Neural progenitor cell (in vitro differentiated cells): ENCODE measurements at regions not wholly inside any gene's neighbourhood (a gene's known extent, or its start where the extent isn't known, plus 50 kb on each side); places are given as distances from the start of the nearest gene placed in this dataset.

Source experiments
- DNase-seq: peaks from one replicate; pipeline ENCODE4 v3.0.0-alpha.2; 2016; ENCODE audit warnings: low spot score
- H2AFZ ChIP-seq: fragments of 200-600 bp; sonication (generic); replicated peaks from 2 replicates; pipeline ENCODE4 v1.6.1; 2016; ENCODE audit warnings: antibody characterized with exemption
- H3F3A ChIP-seq: fragments of 200-600 bp; sonication (generic); 2 replicates; pipeline ENCODE4 v1.6.1; 2016; ENCODE audit warnings: antibody characterized with exemption, low read depth
- H3K27ac ChIP-seq: fragments of 200-600 bp; sonication (generic); 2 replicates; pipeline ENCODE4 v1.5.1; 2016; ENCODE audit warnings: mild to moderate bottlenecking
- H3K27me3 ChIP-seq: fragments of 200-600 bp; sonication (generic); 2 replicates; pipeline ENCODE4 v1.6.1; 2016; ENCODE audit warnings: mild to moderate bottlenecking, moderate library complexity
- H3K36me3 ChIP-seq: fragments of 200-600 bp; sonication (generic); 2 replicates; pipeline ENCODE4 v1.5.1; 2016
- H3K4me1 ChIP-seq: fragments of 200-600 bp; sonication (generic); 2 replicates; pipeline ENCODE4 v1.6.1; 2016; ENCODE audit warnings: mixed run types
- H3K4me2 ChIP-seq: fragments of 200-600 bp; sonication (generic); 2 replicates; pipeline ENCODE4 v1.6.1; 2016
- H3K4me3 ChIP-seq: fragments of 200-600 bp; sonication (generic); 2 replicates; pipeline ENCODE4 v1.5.1; 2016
- H3K79me2 ChIP-seq: fragments of 200-600 bp; sonication (generic); 2 replicates; pipeline ENCODE4 v1.6.1; 2016; ENCODE audit warnings: low read depth
- H3K9ac ChIP-seq: fragments of 200-600 bp; sonication (generic); 2 replicates; pipeline ENCODE4 v1.6.1; 2016
- H3K9me3 ChIP-seq: fragments of 200-600 bp; sonication (generic); 2 replicates; pipeline ENCODE4 v1.5.1; 2016; ENCODE audit warnings: low read depth
- H4K20me1 ChIP-seq: fragments of 200-600 bp; sonication (generic); 2 replicates; pipeline ENCODE4 v1.6.1; 2016; ENCODE audit warnings: low read depth
- H3K27ac Mint-ChIP-seq: 3 replicates; pipeline ENCODE4 v1.8.0; 2021; ENCODE audit warnings: mixed read lengths
- H3K27me3 Mint-ChIP-seq: 2 replicates; pipeline ENCODE4 v1.8.0; 2022; ENCODE audit warnings: low read depth, mild to moderate bottlenecking, inconsistent platforms, moderate library complexity, mixed read lengths; ENCODE audit not compliant: insufficient read depth
- H3K36me3 Mint-ChIP-seq: 3 replicates; pipeline ENCODE4 v1.8.0; 2021; ENCODE audit warnings: mixed read lengths
- H3K4me1 Mint-ChIP-seq: 3 replicates; pipeline ENCODE4 v1.8.0; 2021; ENCODE audit warnings: mixed read lengths
- H3K4me3 Mint-ChIP-seq: 3 replicates; pipeline ENCODE4 v1.8.0; 2021; ENCODE audit warnings: mild to moderate bottlenecking, moderate library complexity, mixed read lengths
- H3K9me3 Mint-ChIP-seq: 3 replicates; pipeline ENCODE4 v1.8.0; 2020; ENCODE audit warnings: mixed read lengths
- CTCF ChIP-seq: fragments of 200-600 bp; sonication (generic); IDR thresholded peaks from 2 replicates; pipeline ENCODE4 v1.5.1; 2017; ENCODE audit warnings: antibody characterized with exemption, mild to moderate bottlenecking
- EZH2 ChIP-seq: fragments of 200-600 bp; sonication (generic); IDR thresholded peaks from 2 replicates; pipeline ENCODE4 v1.6.1; 2017; ENCODE audit warnings: antibody characterized with exemption, mild to moderate bottlenecking, moderate library complexity
- EZH2phosphoT487 ChIP-seq: fragments of 200-600 bp; sonication (generic); IDR thresholded peaks from 2 replicates; pipeline ENCODE4 v1.6.1; 2017; ENCODE audit warnings: antibody characterized with exemption

DNA sequence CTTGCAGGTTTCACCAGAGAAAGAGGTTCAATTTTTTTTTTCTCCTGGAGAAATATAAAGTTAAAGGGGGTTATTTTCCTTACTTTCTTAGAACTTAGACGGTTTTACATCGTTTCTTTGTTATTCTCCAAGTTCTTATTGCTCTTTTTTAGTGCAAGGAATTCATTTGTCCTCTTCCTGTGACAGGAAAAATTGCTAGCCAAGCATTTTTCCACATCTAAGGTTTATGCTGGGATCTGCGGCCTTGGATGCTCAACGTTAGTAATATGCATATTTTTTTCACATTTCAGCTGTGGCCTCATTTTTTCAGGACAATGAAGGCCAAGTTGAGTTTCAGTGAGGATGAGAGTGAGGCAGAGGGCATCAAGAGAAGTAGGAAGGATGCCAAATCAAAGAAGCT lies 948.9 kb downstream of the PCDH19 start:
- no peak overlapping the region for H3K9ac ChIP-seq
- no peak overlapping the region for H3K27ac Mint-ChIP-seq
- no peaks in the 10 kb centered on the region for H3K79me2 ChIP-seq
- no peak overlapping the region for H3K4me3 ChIP-seq
- no peaks in the 10 kb centered on the region for H3K4me1 ChIP-seq
- no peaks in the 10 kb centered on the region for H3F3A ChIP-seq
- no peak overlapping the region for H2AFZ ChIP-seq
- H3K4me2 ChIP-seq, result no peak overlapping the region
- H3K27ac ChIP-seq, result no peak overlapping the region
- no peak overlapping the region for H3K4me3 Mint-ChIP-seq
- H3K27me3 Mint-ChIP-seq, result no peaks in the 10 kb centered on the region
- no peak for DNase-seq
- no peaks in the 10 kb centered on the region for H3K9me3 Mint-ChIP-seq
- H3K4me1 Mint-ChIP-seq, result peaks cover 6% of the 10 kb centered on the region
- H3K27me3 ChIP-seq, result no peaks in the 10 kb centered on the region
- H3K9me3 ChIP-seq, result no peaks in the 10 kb centered on the region
- no peaks in the 10 kb centered on the region for H3K36me3 ChIP-seq
- TF ChIP-seq EZH2phosphoT487 (no peak), CTCF (no peak), EZH2 (no peak)
- H3K36me3 Mint-ChIP-seq, result no peaks in the 10 kb centered on the region
- H4K20me1 ChIP-seq, result no peaks in the 10 kb centered on the region

- no peak overlapping the region for H3K9ac ChIP-seq
- peaks cover 6% of the 10 kb centered on the region for H3K4me1 Mint-ChIP-seq
- no peak overlapping the region for H3K4me3 Mint-ChIP-seq
- H3K4me2 ChIP-seq, result no peak overlapping the region
- H3K9me3 ChIP-seq, result no peaks in the 10 kb centered on the region
- no peaks in the 10 kb centered on the region for H3K36me3 Mint-ChIP-seq
- no peaks in the 10 kb centered on the region for H3K9me3 Mint-ChIP-seq
- H3K4me3 ChIP-seq, result no peak overlapping the region
- H3K79me2 ChIP-seq, result no peaks in the 10 kb centered on the region
- no peak overlapping the region for H3K27ac Mint-ChIP-seq
- DNase-seq, result no peak
- no peak overlapping the region for H3K27ac ChIP-seq
- H3F3A ChIP-seq, result no peaks in the 10 kb centered on the region
- H3K4me1 ChIP-seq, result no peaks in the 10 kb centered on the region
- H2AFZ ChIP-seq, result no peak overlapping the region
- no peaks in the 10 kb centered on the region for H3K27me3 ChIP-seq
- TF ChIP-seq EZH2, result no peak
- TF ChIP-seq CTCF, result no peak
- no peak for TF ChIP-seq EZH2phosphoT487
- H3K27me3 Mint-ChIP-seq, result no peaks in the 10 kb centered on the region
- H4K20me1 ChIP-seq, result no peaks in the 10 kb centered on the region
- H3K36me3 ChIP-seq, result no peaks in the 10 kb centered on the region
Measured at GRCh38 chrX:99445336-99445735, 964.7 kb downstream of the PCDH19 start.

- Mint-ChIP-seq H3K27me3 (no peaks in the 10 kb centered on the region), H3K4me3 (no peak overlapping the region), H3K9me3 (peaks cover 8% of the 10 kb centered on the region), H3K36me3 (no peaks in the 10 kb centered on the region), H3K27ac (no peak overlapping the region), H3K4me1 (no peaks in the 10 kb centered on the region)
- Histone ChIP-seq H3K4me1 (no peaks in the 10 kb centered on the region), H3K36me3 (no peaks in the 10 kb centered on the region), H3F3A (no peaks in the 10 kb centered on the region), H3K4me2 (no peak overlapping the region), H3K9ac (no peak overlapping the region), H4K20me1 (no peaks in the 10 kb centered on the region), H3K4me3 (no peak overlapping the region), H3K27ac (no peak overlapping the region), H2AFZ (no peak overlapping the region), H3K79me2 (no peaks in the 10 kb centered on the region), H3K9me3 (no peaks in the 10 kb centered on the region), H3K27me3 (no peaks in the 10 kb centered on the region)
- DNase-seq, result no peak
- TF ChIP-seq EZH2phosphoT487, result no peak
- TF ChIP-seq CTCF, result no peak
- TF ChIP-seq EZH2, result no peak
Measured at GRCh38 chrX:99421796-99422195, 988.3 kb downstream of the PCDH19 start.

DNA sequence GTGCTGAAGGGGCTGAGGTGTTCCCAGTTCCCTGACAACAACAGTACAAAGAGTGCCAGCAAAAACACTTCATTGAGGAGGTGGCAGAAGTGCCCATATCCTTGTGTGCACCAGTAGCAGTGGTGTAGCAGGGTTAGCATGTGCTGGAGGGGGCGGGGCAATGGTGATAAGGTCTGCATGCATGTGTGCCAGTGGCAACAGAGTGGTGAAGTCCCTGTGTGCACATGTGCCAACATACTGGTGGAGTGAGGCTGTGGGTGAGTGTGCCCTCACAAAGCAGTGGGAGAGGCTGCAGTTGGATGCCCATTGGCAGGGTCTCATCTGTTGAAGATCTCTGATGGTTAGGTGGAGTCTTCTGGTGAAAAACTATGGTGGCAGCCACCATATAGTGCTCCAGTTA lies 994.6 kb downstream of the PCDH19 start:
- Histone ChIP-seq H3K9me3 (peaks cover 5% of the 10 kb centered on the region), H3K4me3 (no peak overlapping the region), H3K4me1 (no peaks in the 10 kb centered on the region), H2AFZ (no peak overlapping the region), H3K27me3 (no peaks in the 10 kb centered on the region), H4K20me1 (no peaks in the 10 kb centered on the region), H3K4me2 (no peak overlapping the region), H3F3A (no peaks in the 10 kb centered on the region), H3K27ac (no peak overlapping the region), H3K36me3 (no peaks in the 10 kb centered on the region), H3K79me2 (no peaks in the 10 kb centered on the region), H3K9ac (no peak overlapping the region)
- peaks cover 3% of the 10 kb centered on the region for H3K9me3 Mint-ChIP-seq
- DNase-seq, result no peak
- no peak overlapping the region for H3K4me3 Mint-ChIP-seq
- H3K27ac Mint-ChIP-seq, result no peak overlapping the region
- TF ChIP-seq EZH2 (no peak), CTCF (no peak), EZH2phosphoT487 (no peak)
- no peaks in the 10 kb centered on the region for H3K36me3 Mint-ChIP-seq
- no peaks in the 10 kb centered on the region for H3K27me3 Mint-ChIP-seq
- peaks cover 15% of the 10 kb centered on the region for H3K4me1 Mint-ChIP-seq
